Uterus (tissue), 2 donors: ENCODE measurements at regions not wholly inside any gene's neighbourhood (a gene's known extent, or its start where the extent isn't known, plus 50 kb on each side); places are given as distances from the start of the nearest gene placed in this dataset.

Experiments used
- POLR2A ChIP-seq, 2 donors: fragments of 450-650 bp; IDR thresholded peaks; one replicate each; pipeline ENCODE4 v1.6.1; 2016; ENCODE audit warnings: antibody characterized with exemption in 2 of 2, mild to moderate bottlenecking in 1 of 2, moderate library complexity in 1 of 2
- TF ChIP-seq, protein P1 (sequence below), 4 experiments: fragments of 200-600 bp in 2 of 4; fragments of 450-650 bp in 2 of 4; sonication (generic) in 2 of 4; IDR thresholded peaks; one replicate each; pipeline ENCODE4 v1.5.1; 2016 to 2019; ENCODE audit warnings: antibody characterized with exemption in 4 of 4, mild to moderate bottlenecking in 2 of 4, moderate library complexity in 1 of 4

DNA sequence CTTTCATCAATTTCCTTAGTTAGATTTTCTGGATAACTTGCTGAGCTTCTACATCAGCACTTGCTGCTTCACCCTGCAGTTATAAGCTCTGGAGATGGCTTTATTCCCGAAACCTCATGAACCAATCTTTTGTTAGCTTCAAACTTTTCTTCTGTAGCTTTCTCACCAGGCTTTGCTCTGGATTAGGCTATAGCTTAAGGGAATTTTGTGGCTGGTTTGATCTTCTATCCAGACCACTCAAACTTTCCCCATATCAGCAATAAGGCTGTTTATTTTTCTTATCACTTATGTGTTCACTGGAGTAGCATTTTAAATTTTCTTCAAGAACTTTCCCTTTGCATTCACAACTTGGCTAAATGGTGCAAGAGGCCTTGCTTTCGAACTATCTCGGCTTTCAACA, 1173.5 kb upstream of the NUDT12 start:
- TF ChIP-seq, protein P1, sequence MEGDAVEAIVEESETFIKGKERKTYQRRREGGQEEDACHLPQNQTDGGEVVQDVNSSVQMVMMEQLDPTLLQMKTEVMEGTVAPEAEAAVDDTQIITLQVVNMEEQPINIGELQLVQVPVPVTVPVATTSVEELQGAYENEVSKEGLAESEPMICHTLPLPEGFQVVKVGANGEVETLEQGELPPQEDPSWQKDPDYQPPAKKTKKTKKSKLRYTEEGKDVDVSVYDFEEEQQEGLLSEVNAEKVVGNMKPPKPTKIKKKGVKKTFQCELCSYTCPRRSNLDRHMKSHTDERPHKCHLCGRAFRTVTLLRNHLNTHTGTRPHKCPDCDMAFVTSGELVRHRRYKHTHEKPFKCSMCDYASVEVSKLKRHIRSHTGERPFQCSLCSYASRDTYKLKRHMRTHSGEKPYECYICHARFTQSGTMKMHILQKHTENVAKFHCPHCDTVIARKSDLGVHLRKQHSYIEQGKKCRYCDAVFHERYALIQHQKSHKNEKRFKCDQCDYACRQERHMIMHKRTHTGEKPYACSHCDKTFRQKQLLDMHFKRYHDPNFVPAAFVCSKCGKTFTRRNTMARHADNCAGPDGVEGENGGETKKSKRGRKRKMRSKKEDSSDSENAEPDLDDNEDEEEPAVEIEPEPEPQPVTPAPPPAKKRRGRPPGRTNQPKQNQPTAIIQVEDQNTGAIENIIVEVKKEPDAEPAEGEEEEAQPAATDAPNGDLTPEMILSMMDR (IDR thresholded peaks at IDR 0.05): no peak
- no peak for TF ChIP-seq POLR2A (IDR thresholded peaks at IDR 0.05)
